ENCODE measurements at regions not wholly inside any gene's neighbourhood (a gene's known extent, or its start where the extent isn't known, plus 50 kb on each side); places are given as distances from the start of the nearest gene placed in this dataset.

DNA sequence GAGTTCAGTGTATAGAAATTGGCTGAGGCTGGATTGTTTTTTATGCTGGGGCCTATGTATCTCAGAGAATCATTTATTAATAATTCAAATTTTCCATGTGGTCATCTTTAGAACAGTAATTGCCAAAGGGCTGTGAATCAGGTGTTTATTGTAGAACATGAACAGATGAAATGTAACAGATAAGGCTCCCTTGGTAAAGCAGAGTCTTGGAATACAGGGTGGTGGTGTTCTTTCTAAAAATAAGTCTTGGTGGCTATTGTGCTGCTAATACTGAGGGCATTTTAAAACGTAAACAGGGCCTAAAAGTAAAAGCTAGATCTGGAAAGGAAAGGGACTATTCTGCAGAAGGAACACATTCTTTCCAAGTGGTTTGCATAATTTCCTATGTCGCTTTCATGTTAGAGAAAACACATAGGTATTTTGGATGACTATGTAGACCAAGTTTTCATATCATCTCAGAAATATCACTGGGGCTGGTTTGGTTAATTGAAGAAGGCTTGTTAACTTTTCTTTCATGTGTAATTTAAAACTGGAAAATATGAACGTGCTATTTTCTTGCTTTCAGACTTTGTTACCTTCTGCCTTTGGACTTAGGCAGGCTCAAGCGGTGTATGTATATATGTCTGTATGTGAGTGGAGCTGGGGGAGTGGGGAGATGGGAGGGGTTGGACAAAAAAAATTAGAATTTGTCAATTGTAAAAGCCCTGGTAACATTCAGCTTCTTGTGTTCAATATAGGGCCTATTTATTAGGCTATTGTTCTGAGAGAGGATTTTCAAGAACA lies 119.9 kb upstream of the ANKRD55 start:
- Histone ChIP-seq H3K27me3 (ENCODE audit: control insufficient read depth, insufficient read depth, low read length) (no peaks in the 10 kb centered on the region), H3K36me3 (ENCODE audit: control insufficient read depth, insufficient read depth, low read length) (no peaks in the 10 kb centered on the region), H3K9me3 (ENCODE audit: control insufficient read depth, low read depth, low read length) (no peaks in the 10 kb centered on the region), H3K4me1 (ENCODE audit: control insufficient read depth, insufficient read depth, low read length) (peaks cover 36% of the 10 kb centered on the region), H3K4me3 (ENCODE audit: low read length) (no peak overlapping the region), H3K27ac (ENCODE audit: low read length) (no peak overlapping the region)
- WGBS (ENCODE audit: insufficient coverage, low lambda C conversion rate), result 60% methylated on average over 1 of the region's 4 CpGs
- DNase-seq, result no peak

DNA sequence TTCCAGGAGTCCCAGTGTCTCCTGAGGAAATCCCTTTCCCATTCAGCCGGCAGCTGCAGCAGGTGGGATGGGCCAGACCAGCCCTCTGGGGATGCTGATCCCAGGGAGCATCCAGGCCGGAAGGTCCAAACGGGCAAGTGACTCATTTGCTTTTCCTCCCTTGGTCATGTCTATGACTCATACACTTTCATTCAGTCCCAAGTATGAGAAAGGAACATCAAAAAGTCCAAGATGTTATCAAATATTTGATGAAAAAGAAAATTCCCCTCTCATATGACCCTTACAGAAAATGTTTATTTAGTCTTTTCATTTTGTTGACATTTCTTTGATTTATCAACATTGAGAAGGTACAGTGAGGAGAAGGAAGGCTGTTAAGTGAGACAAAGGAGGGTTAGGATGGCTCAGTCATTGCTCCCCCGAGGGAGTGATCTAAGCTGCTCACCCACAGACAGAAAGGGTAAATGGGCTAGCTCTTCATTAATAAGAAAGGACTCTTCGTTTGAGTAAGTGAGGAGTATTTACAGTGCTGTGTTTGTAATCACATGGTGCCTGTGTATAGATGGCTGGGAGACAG lies 117.6 kb upstream of the ANKRD55 start:
- Histone ChIP-seq H3K27ac (ENCODE audit: low read length) (peak overlapping the region; percentile 0), H3K4me1 (ENCODE audit: control insufficient read depth, insufficient read depth, low read length) (peaks cover 14% of the 10 kb centered on the region), H3K36me3 (ENCODE audit: control insufficient read depth, insufficient read depth, low read length) (no peaks in the 10 kb centered on the region), H3K4me3 (ENCODE audit: low read length) (no peak overlapping the region), H3K27me3 (ENCODE audit: control insufficient read depth, insufficient read depth, low read length) (no peaks in the 10 kb centered on the region), H3K9me3 (ENCODE audit: control insufficient read depth, low read depth, low read length) (no peaks in the 10 kb centered on the region)
- peak; percentile 60 to 86 for DNase-seq
- 67% methylated on average over 1 of the region's 5 CpGs for WGBS (ENCODE audit: insufficient coverage, low lambda C conversion rate)

DNA sequence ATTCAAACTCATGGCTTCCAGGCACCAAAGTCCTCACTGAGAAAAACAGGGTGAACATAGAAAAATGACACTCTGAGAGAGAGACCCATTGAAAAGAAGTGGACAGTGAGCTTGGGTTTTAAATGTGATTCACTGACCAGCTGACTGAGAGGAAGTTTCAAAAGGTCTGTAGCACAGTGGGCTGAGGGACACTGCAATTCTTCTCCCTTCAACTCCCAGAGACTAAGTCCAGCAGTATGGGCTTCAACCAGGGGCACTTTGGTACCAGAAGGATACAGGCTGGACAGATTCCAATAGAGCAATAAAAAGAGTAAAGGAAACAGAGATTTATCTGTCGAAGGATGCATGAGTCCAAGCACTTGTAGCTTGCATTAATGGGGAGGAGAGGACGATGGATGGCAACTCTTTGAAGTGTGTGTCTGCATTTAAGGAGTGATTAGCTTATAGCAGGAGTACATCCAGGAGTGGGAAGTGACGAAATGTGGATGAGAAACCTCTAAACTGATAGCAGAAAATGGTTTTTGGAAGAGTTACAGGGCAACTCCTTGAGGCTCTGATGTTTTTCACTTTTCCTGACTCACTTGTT lies 117.0 kb upstream of the ANKRD55 start:
- H3K36me3 ChIP-seq (ENCODE audit: control insufficient read depth, insufficient read depth, low read length), result no peaks in the 10 kb centered on the region
- no peak for DNase-seq
- peaks cover 11% of the 10 kb centered on the region for H3K4me1 ChIP-seq (ENCODE audit: control insufficient read depth, insufficient read depth, low read length)
- no peak overlapping the region for H3K27ac ChIP-seq (ENCODE audit: low read length)
- H3K9me3 ChIP-seq (ENCODE audit: control insufficient read depth, low read depth, low read length), result no peaks in the 10 kb centered on the region
- no peak overlapping the region for H3K4me3 ChIP-seq (ENCODE audit: low read length)
- 17% methylated on average over 1 of the region's 3 CpGs for WGBS (ENCODE audit: insufficient coverage, low lambda C conversion rate)
- no peaks in the 10 kb centered on the region for H3K27me3 ChIP-seq (ENCODE audit: control insufficient read depth, insufficient read depth, low read length)

DNA sequence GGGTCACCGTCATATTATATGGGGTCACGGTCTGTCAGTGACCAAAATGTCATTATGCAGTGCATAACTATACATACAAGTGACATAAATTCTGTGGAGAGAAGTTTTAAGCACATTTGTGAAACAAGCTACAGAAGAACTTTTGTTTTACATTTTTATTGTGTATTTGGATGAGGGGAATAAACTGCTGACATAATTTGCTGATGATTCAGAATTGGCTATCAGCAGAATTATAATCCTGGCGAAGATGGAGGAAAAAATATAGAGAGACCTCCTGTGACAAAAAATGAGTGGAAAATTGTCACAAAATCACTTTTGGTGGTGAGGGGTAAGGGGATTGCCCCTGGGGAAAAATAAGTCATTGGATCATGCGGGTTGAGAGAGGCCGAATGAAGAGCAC lies 116.3 kb upstream of the ANKRD55 start:
- no peaks in the 10 kb centered on the region for H3K9me3 ChIP-seq (ENCODE audit: control insufficient read depth, low read depth, low read length)

GRCh38 chr5:56346741-56347535 lies 113.8 kb upstream of the ANKRD55 start:
- Histone ChIP-seq H3K27me3 (ENCODE audit: control insufficient read depth, insufficient read depth, low read length) (no peaks in the 10 kb centered on the region), H3K36me3 (ENCODE audit: control insufficient read depth, insufficient read depth, low read length) (no peaks in the 10 kb centered on the region), H3K4me3 (ENCODE audit: low read length) (no peak overlapping the region), H3K4me1 (ENCODE audit: control insufficient read depth, insufficient read depth, low read length) (peaks cover 11% of the 10 kb centered on the region), H3K27ac (ENCODE audit: low read length) (no peak overlapping the region), H3K9me3 (ENCODE audit: control insufficient read depth, low read depth, low read length) (no peaks in the 10 kb centered on the region)
- no CpG with 5 or more reads among the region's 2 CpGs for WGBS (ENCODE audit: insufficient coverage, low lambda C conversion rate)
- no peak for DNase-seq

More for the DNA sequence above, 116.3 kb upstream of the ANKRD55 start:
- no peaks in the 10 kb centered on the region for H3K36me3 ChIP-seq (ENCODE audit: control insufficient read depth, insufficient read depth, low read length)
- H3K27ac ChIP-seq (ENCODE audit: low read length), result no peak overlapping the region
- H3K4me3 ChIP-seq (ENCODE audit: low read length), result no peak overlapping the region
- H3K27me3 ChIP-seq (ENCODE audit: control insufficient read depth, insufficient read depth, low read length), result no peaks in the 10 kb centered on the region
- H3K4me1 ChIP-seq (ENCODE audit: control insufficient read depth, insufficient read depth, low read length), result peaks cover 11% of the 10 kb centered on the region
- DNase-seq, result no peak
- no CpG with 5 or more reads among the region's 5 CpGs for WGBS (ENCODE audit: insufficient coverage, low lambda C conversion rate)

GRCh38 chr5:56346044-56346710 lies 113.0 kb upstream of the ANKRD55 start:
- no CpG with 5 or more reads among the region's 5 CpGs for WGBS (ENCODE audit: insufficient coverage, low lambda C conversion rate)
- Histone ChIP-seq H3K4me1 (ENCODE audit: control insufficient read depth, insufficient read depth, low read length) (peaks cover 10% of the 10 kb centered on the region), H3K27ac (ENCODE audit: low read length) (no peak overlapping the region), H3K9me3 (ENCODE audit: control insufficient read depth, low read depth, low read length) (no peaks in the 10 kb centered on the region), H3K27me3 (ENCODE audit: control insufficient read depth, insufficient read depth, low read length) (no peaks in the 10 kb centered on the region), H3K36me3 (ENCODE audit: control insufficient read depth, insufficient read depth, low read length) (no peaks in the 10 kb centered on the region), H3K4me3 (ENCODE audit: low read length) (no peak overlapping the region)
- no peak for DNase-seq

- H3K36me3 ChIP-seq (ENCODE audit: control insufficient read depth, insufficient read depth, low read length), result no peaks in the 10 kb centered on the region
- H3K9me3 ChIP-seq (ENCODE audit: control insufficient read depth, low read depth, low read length), result no peaks in the 10 kb centered on the region
- H3K27me3 ChIP-seq (ENCODE audit: control insufficient read depth, insufficient read depth, low read length), result no peaks in the 10 kb centered on the region
- no peak overlapping the region for H3K4me3 ChIP-seq (ENCODE audit: low read length)
- no peak for DNase-seq
- H3K27ac ChIP-seq (ENCODE audit: low read length), result no peak overlapping the region
- peaks cover 2% of the 10 kb centered on the region for H3K4me1 ChIP-seq (ENCODE audit: control insufficient read depth, insufficient read depth, low read length)
Observed at GRCh38 chr5:56345352-56345751, 112.2 kb upstream of the ANKRD55 start.

DNA sequence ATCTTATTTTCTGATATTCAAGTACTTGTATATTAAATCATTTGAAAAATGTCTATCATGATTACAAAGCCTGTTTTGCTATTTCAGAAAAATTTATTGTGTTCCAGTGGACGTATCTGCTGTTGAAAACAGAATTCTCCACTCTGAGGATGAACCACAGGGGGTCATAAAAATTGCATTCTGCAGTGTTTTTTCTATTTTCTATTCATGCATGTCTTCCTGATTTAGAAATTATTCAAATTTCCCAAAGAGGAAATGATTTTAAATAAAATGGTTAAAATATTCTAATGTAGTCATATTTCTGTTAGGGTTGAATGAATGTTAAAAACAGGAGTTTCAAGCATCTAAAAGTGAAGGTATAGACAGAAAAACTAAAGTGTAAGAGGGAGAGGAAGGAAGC lies 111.5 kb upstream of the ANKRD55 start:
- no peak overlapping the region for H3K4me3 ChIP-seq (ENCODE audit: low read length)
- no peaks in the 10 kb centered on the region for H3K9me3 ChIP-seq (ENCODE audit: control insufficient read depth, low read depth, low read length)
- no peak overlapping the region for H3K27ac ChIP-seq (ENCODE audit: low read length)
- no peaks in the 10 kb centered on the region for H3K27me3 ChIP-seq (ENCODE audit: control insufficient read depth, insufficient read depth, low read length)
- DNase-seq, result no peak
- no peaks in the 10 kb centered on the region for H3K36me3 ChIP-seq (ENCODE audit: control insufficient read depth, insufficient read depth, low read length)
- 100% methylated on average over 1 of the region's 1 CpG for WGBS (ENCODE audit: insufficient coverage, low lambda C conversion rate)
- no peaks in the 10 kb centered on the region for H3K4me1 ChIP-seq (ENCODE audit: control insufficient read depth, insufficient read depth, low read length)

DNA sequence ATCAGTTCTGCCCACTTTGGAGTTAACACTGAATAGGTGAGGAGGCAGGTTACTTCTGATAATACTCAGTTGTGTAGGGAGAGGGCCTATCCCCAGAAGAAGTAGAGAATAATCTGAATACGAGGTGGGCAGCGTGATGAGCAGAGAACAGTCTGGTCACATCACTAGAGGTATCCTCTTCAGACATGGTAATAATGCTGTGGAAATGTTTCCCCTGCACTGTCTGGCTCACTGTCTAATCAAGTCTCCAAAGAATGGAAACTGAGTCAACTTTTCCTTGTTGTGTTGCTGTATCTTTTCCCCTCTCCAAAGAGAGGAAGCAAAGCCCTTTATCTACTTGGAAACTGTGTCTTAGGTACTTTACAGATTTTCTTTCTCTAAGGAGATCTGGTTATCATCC lies 110.9 kb upstream of the ANKRD55 start:
- Histone ChIP-seq H3K4me1 (ENCODE audit: control insufficient read depth, insufficient read depth, low read length) (no peaks in the 10 kb centered on the region), H3K4me3 (ENCODE audit: low read length) (no peak overlapping the region), H3K9me3 (ENCODE audit: control insufficient read depth, low read depth, low read length) (no peaks in the 10 kb centered on the region), H3K27me3 (ENCODE audit: control insufficient read depth, insufficient read depth, low read length) (no peaks in the 10 kb centered on the region), H3K27ac (ENCODE audit: low read length) (no peak overlapping the region), H3K36me3 (ENCODE audit: control insufficient read depth, insufficient read depth, low read length) (no peaks in the 10 kb centered on the region)
- DNase-seq, result no peak
- no CpG with 5 or more reads among the region's 2 CpGs for WGBS (ENCODE audit: insufficient coverage, low lambda C conversion rate)

- no peak for DNase-seq
- peaks cover 4% of the 10 kb centered on the region for H3K9me3 ChIP-seq (ENCODE audit: control insufficient read depth, low read depth, low read length)
- H3K4me3 ChIP-seq (ENCODE audit: low read length), result no peak overlapping the region
- H3K27ac ChIP-seq (ENCODE audit: low read length), result no peak overlapping the region
- H3K27me3 ChIP-seq (ENCODE audit: control insufficient read depth, insufficient read depth, low read length), result no peaks in the 10 kb centered on the region
- H3K4me1 ChIP-seq (ENCODE audit: control insufficient read depth, insufficient read depth, low read length), result no peaks in the 10 kb centered on the region
- H3K36me3 ChIP-seq (ENCODE audit: control insufficient read depth, insufficient read depth, low read length), result no peaks in the 10 kb centered on the region
- 100% methylated on average over 1 of the region's 3 CpGs for WGBS (ENCODE audit: insufficient coverage, low lambda C conversion rate)
Observed at GRCh38 chr5:56342616-56343015, 109.5 kb upstream of the ANKRD55 start.
